ENCODE measurements at regions not wholly inside any gene's neighbourhood (a gene's known extent, or its start where the extent isn't known, plus 50 kb on each side); places are given as distances from the start of the nearest gene placed in this dataset.

- TF ChIP-seq CTBP2 (IDR thresholded peaks at IDR 0.05; ENCODE audit: borderline replicate concordance, insufficient read depth, insufficient read length, low read length): no peak
- no peak for TF ChIP-seq EGR1 (IDR thresholded peaks at IDR 0.05; ENCODE audit: borderline replicate concordance, low read depth, low read length)
- no peak for TF ChIP-seq E2F6 (IDR thresholded peaks at IDR 0.05)
- no peak for TF ChIP-seq RNF2 (IDR thresholded peaks at IDR 0.05; ENCODE audit: borderline replicate concordance, low read depth, low read length, missing control alignments, poor library complexity, severe bottlenecking)
- TF ChIP-seq PHF8 (conservative IDR thresholded peaks at IDR 0.05; ENCODE audit: low read depth, low read length): no peak
- no peak for TF ChIP-seq SIX5 (IDR thresholded peaks at IDR 0.05; ENCODE audit: low read depth, low read length)
- no peak for TF ChIP-seq KDM4A (IDR thresholded peaks at IDR 0.05; ENCODE audit: low read depth, low read length, severe bottlenecking)
- no peak for TF ChIP-seq TAF7 (optimal IDR thresholded peaks at IDR 0.05; ENCODE audit: borderline replicate concordance, low read depth, low read length)
- no peak for TF ChIP-seq HDAC6 (IDR thresholded peaks at IDR 0.05; ENCODE audit: low read depth, low read length)
These were observed 237.3 kb downstream of the USP46 start (continued) for GRCh38 chr4:52421811-52422213.

Data from H1 (cell line).